Natural killer cell (primary cell): ENCODE measurements at regions not wholly inside any gene's neighbourhood (a gene's known extent, or its start where the extent isn't known, plus 50 kb on each side); places are given as distances from the start of the nearest gene placed in this dataset.

Source experiments
- ATAC-seq, 3 donors: fragments of 150-1000 bp in 2 of 3; fragments of 200-7000 bp in 1 of 3; cut with Tn5 transposase; 1 replicate in 1 of 3; 2 replicates in 2 of 3; pipeline ENCODE4 v1.10.0; 2021; ENCODE audit warnings: mild to moderate bottlenecking in 2 of 3, moderate library complexity in 2 of 3
- DNase-seq, 2 donors: peaks; one replicate each; pipeline versions ENCODE4 v3.0.0 to v3.0.0-alpha.2; 2013 to 2021; ENCODE audit warnings: mixed read lengths in 1 of 2
- H3K27ac ChIP-seq: one replicate; pipeline ENCODE4 v1.5.1; 2013; ENCODE audit warnings: mild to moderate bottlenecking, low read length
- H3K27me3 ChIP-seq: one replicate; pipeline ENCODE4 v1.6.1; 2013; ENCODE audit warnings: low read length; ENCODE audit not compliant: control insufficient read depth, insufficient read depth
- H3K36me3 ChIP-seq: one replicate; pipeline ENCODE4 v1.6.1; 2013; ENCODE audit warnings: low read length; ENCODE audit not compliant: control insufficient read depth, insufficient read depth
- H3K4me1 ChIP-seq: one replicate; pipeline ENCODE4 v1.6.1; 2013; ENCODE audit warnings: low read length; ENCODE audit not compliant: control insufficient read depth, insufficient read depth
- H3K4me3 ChIP-seq: one replicate; pipeline ENCODE4 v1.5.1; 2013; ENCODE audit warnings: low read length
- H3K9me3 ChIP-seq: one replicate; pipeline ENCODE4 v1.6.1; 2013; ENCODE audit warnings: low read length; ENCODE audit not compliant: control insufficient read depth, insufficient read depth
- H3K27ac Mint-ChIP-seq, 2 donors: one replicate each; pipeline ENCODE4 v1.8.0; 2022; ENCODE audit warnings: mild to moderate bottlenecking in 2 of 2, mixed read lengths in 2 of 2, moderate library complexity in 1 of 2
- H3K27me3 Mint-ChIP-seq, 2 donors: one replicate each; pipeline ENCODE4 v1.8.0; 2022; ENCODE audit warnings: low read depth in 2 of 2, mixed read lengths in 2 of 2
- H3K36me3 Mint-ChIP-seq: one replicate; pipeline ENCODE4 v1.8.0; 2022; ENCODE audit warnings: mixed read lengths
- H3K4me1 Mint-ChIP-seq, 2 donors: one replicate each; pipeline ENCODE4 v1.8.0; 2022; ENCODE audit warnings: mixed read lengths in 2 of 2
- H3K4me3 Mint-ChIP-seq: one replicate; pipeline ENCODE4 v1.8.0; 2022; ENCODE audit warnings: mild to moderate bottlenecking, moderate library complexity, mixed read lengths
- H3K9me3 Mint-ChIP-seq, 2 donors: one replicate each; pipeline ENCODE4 v1.8.0; 2022; ENCODE audit warnings: mixed read lengths in 2 of 2
- WGBS: methylation state at CpG from one replicate; pipeline ENCODE4 v1.1.7; 2013; ENCODE audit warnings: missing lambda C conversion rate; ENCODE audit not compliant: insufficient coverage; 5-methylcytosine and 5-hydroxymethylcytosine counted together
- intact Hi-C: fragments of 100-400 bp; cut with micrococcal nuclease; formaldehyde crosslinking; loops from one replicate; pipeline ENCODE4 v1.14.2; 2022
- TF ChIP-seq, protein P1 (sequence below): fragments of 200-600 bp; IDR thresholded peaks from one replicate; pipeline ENCODE4 v1.8.0; 2022; ENCODE audit warnings: antibody characterized with exemption

DNA sequence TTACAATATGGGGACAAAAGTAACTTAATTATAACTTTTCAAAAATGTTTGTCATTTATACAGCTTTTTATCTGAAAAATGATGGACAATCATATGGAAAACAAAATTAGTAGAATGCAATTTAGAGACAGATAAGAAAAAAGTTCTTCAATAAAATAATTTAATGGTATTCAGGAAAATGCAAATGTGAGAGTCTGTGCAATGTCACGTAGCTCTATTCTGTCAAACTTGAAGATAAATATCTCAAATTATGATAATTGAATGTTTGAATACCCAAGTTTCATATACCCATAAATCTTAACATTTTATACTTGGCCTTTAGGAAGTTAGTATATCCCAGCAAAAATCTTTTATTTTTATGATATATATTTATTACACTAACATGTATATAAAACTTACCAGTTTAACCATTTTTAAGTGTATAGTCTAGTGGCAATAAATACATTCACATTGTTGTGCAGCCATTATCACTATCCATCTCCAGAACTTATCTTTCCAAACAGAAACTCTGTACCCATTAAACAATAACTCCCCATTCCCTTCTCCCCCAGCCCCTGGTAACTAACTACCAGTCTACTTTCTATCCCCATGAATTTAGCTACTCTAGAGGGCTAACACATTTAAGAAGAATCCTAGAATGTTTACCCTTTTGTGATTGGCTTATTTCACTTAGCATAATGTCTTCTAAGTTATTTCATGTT is 311.5 kb downstream of the SOCS6 start:
- Mint-ChIP-seq H3K4me1 (peaks cover 16 to 17% of the 10 kb centered on the region in 2 donors), H3K27ac (no peak overlapping the region), H3K36me3 (no peaks in the 10 kb centered on the region), H3K27me3 (no peaks in the 10 kb centered on the region), H3K9me3 (no peaks in the 10 kb centered on the region), H3K4me3 (no peak overlapping the region)
- Histone ChIP-seq H3K36me3 (no peaks in the 10 kb centered on the region), H3K4me1 (no peaks in the 10 kb centered on the region), H3K27ac (no peak overlapping the region), H3K27me3 (no peaks in the 10 kb centered on the region), H3K4me3 (no peak overlapping the region), H3K9me3 (no peaks in the 10 kb centered on the region)
- ATAC-seq (no peak), DNase-seq (no peak)
- no CpG with 5 or more reads among the region's 1 CpG for WGBS
- TF ChIP-seq, protein P1, sequence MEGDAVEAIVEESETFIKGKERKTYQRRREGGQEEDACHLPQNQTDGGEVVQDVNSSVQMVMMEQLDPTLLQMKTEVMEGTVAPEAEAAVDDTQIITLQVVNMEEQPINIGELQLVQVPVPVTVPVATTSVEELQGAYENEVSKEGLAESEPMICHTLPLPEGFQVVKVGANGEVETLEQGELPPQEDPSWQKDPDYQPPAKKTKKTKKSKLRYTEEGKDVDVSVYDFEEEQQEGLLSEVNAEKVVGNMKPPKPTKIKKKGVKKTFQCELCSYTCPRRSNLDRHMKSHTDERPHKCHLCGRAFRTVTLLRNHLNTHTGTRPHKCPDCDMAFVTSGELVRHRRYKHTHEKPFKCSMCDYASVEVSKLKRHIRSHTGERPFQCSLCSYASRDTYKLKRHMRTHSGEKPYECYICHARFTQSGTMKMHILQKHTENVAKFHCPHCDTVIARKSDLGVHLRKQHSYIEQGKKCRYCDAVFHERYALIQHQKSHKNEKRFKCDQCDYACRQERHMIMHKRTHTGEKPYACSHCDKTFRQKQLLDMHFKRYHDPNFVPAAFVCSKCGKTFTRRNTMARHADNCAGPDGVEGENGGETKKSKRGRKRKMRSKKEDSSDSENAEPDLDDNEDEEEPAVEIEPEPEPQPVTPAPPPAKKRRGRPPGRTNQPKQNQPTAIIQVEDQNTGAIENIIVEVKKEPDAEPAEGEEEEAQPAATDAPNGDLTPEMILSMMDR = no peak
- intact Hi-C loops = no loop called here

DNA sequence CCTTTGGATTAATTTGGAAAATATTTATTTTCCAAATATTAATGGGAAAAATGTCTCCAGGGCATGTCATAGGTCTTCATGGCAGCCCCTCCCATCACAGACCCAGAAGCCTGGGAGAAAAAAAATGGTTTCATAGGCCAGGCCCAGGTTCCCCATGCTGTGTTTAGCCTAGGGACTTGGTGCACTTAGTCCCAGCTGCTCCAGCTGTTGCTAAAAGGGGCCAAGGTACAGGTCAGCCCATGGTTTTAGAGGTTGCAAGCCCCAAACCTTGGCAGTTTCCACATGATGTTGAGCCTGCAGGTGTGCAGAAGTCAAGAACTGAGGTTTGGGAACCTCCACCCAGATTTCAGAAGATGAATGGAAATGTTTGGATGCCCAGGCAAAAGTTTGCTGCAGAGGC is 309.6 kb downstream of the SOCS6 start:
- Histone ChIP-seq H3K9me3 (no peaks in the 10 kb centered on the region), H3K4me3 (no peak overlapping the region), H3K4me1 (no peaks in the 10 kb centered on the region), H3K27ac (no peak overlapping the region), H3K27me3 (no peaks in the 10 kb centered on the region), H3K36me3 (no peaks in the 10 kb centered on the region)
- H3K9me3 Mint-ChIP-seq = no peaks in the 10 kb centered on the region
- no peak for DNase-seq
- H3K4me1 Mint-ChIP-seq = peaks cover 9 to 10% of the 10 kb centered on the region in 2 donors
- H3K27me3 Mint-ChIP-seq = peaks cover 0 to 3% of the 10 kb centered on the region in 2 donors
- no peaks in the 10 kb centered on the region for H3K36me3 Mint-ChIP-seq
- no peak for ATAC-seq
- H3K27ac Mint-ChIP-seq = no peak overlapping the region
- H3K4me3 Mint-ChIP-seq = no peak overlapping the region
- TF ChIP-seq, protein P1 = no peak
- intact Hi-C loops = no loop called here

DNA sequence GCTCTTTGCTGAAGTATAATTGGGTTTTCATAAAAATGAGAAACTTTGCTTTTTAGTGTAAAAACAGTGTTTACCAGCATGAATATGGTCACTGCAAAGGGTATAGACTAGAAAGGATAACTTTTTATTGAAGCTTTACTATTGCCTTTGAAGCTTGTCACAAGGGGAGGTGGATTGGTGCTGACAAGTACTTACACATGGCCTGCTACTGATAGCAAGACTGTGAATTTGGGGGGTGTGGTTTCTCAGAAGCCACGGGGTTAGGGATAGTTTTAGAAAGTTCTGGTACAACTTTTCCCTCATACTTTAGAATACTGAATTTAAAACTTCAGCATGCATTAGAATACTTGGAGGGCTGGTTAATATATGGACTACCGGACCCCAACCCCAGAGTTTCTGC is 294.1 kb downstream of the SOCS6 start:
- H3K4me1 ChIP-seq = no peaks in the 10 kb centered on the region
- H3K9me3 Mint-ChIP-seq = peaks cover 6 to 13% of the 10 kb centered on the region in 2 donors
- DNase-seq (no peak), ATAC-seq (no peak)
- no peaks in the 10 kb centered on the region for H3K27me3 ChIP-seq
- no peak overlapping the region for H3K4me3 ChIP-seq
- H3K36me3 ChIP-seq = no peaks in the 10 kb centered on the region
- H3K27ac Mint-ChIP-seq = no peak overlapping the region
- H3K9me3 ChIP-seq = no peaks in the 10 kb centered on the region
- no peak overlapping the region for H3K27ac ChIP-seq
- H3K4me3 Mint-ChIP-seq = no peak overlapping the region
- intact Hi-C loops = no loop called here
- H3K27me3 Mint-ChIP-seq = no peaks in the 10 kb centered on the region
- H3K36me3 Mint-ChIP-seq = no peaks in the 10 kb centered on the region
- WGBS = 88% methylated on average over 1 of the region's 2 CpGs
- no peaks in the 10 kb centered on the region for H3K4me1 Mint-ChIP-seq
- TF ChIP-seq, protein P1 = no peak

DNA sequence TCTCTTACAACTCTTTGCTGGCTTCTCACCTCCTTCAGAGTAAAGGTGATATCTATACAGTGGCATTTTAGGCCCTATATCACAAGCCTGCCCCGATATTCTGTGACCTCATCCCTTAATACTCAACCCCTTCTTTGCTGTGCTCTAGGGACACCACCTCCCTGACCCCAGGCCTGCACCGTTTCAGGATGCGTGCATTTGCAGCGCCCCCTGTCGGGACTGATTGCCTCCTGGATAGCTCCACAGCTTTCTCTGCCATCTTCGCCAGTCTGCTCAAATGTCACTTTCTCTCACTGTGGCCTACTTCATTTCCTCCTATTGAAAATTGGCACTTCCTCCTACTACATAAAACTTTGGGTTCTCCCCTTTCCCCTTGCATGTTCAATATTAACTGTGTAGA is 289.6 kb downstream of the SOCS6 start:
- H3K4me1 Mint-ChIP-seq = no peaks in the 10 kb centered on the region
- H3K27ac ChIP-seq = no peak overlapping the region

More for the DNA sequence above, 289.6 kb downstream of the SOCS6 start:
- WGBS = 71% methylated on average over 6 of the region's 6 CpGs
- Histone ChIP-seq H3K4me3 (no peak overlapping the region), H3K27me3 (no peaks in the 10 kb centered on the region), H3K9me3 (peaks cover 2% of the 10 kb centered on the region), H3K4me1 (no peaks in the 10 kb centered on the region), H3K36me3 (no peaks in the 10 kb centered on the region)
- Mint-ChIP-seq H3K27ac (no peak overlapping the region), H3K4me3 (no peak overlapping the region), H3K36me3 (no peaks in the 10 kb centered on the region), H3K9me3 (peaks cover 2 to 8% of the 10 kb centered on the region in 2 donors), H3K27me3 (no peaks in the 10 kb centered on the region)
- intact Hi-C loops = no loop called here
- DNase-seq (peak in 1 of 2 donors; percentile 3), ATAC-seq (no peak)
- TF ChIP-seq, protein P1 = no peak
